Skeletal muscle satellite cell (primary cell): ENCODE measurements at regions not wholly inside any gene's neighbourhood (a gene's known extent, or its start where the extent isn't known, plus 50 kb on each side); places are given as distances from the start of the nearest gene placed in this dataset.
"Not testable (repeated sequence)": the region's sequence is repeated elsewhere in the genome, so short reads cannot be mapped to it uniquely, and the experiment has no call there.

Experiments
- H3K27me3 ChIP-seq: 2 replicates; pipeline ENCODE4 v1.7.0; 2013; ENCODE audit warnings: low read length; ENCODE audit not compliant: control insufficient read depth, insufficient read depth
- H3K36me3 ChIP-seq: 2 replicates; pipeline ENCODE4 v1.7.0; 2013; ENCODE audit warnings: mild to moderate bottlenecking, control low read depth, low read length; ENCODE audit not compliant: insufficient read depth
- H3K4me1 ChIP-seq: 2 replicates; pipeline ENCODE4 v1.7.0; 2013; ENCODE audit warnings: low read length; ENCODE audit not compliant: control insufficient read depth, insufficient read depth
- H3K4me2 ChIP-seq: 2 replicates; pipeline ENCODE4 v1.7.0; 2013; ENCODE audit warnings: mild to moderate bottlenecking, low read length
- H3K4me3 ChIP-seq: 2 replicates; pipeline ENCODE4 v1.7.0; 2013; ENCODE audit warnings: low read length
- H3K9ac ChIP-seq: 2 replicates; pipeline ENCODE4 v1.7.0; 2013; ENCODE audit warnings: mild to moderate bottlenecking, low read depth, low read length, moderate library complexity
- H3K9me3 ChIP-seq: replicated peaks from 2 replicates; pipeline ENCODE4 v1.7.0; 2013; ENCODE audit warnings: mild to moderate bottlenecking, control low read depth, low read length

GRCh38 chr7:66549466-66549865 is 79.2 kb upstream of the KCTD7 start:
- Histone ChIP-seq H3K9me3 (no peaks in the 10 kb centered on the region), H3K4me3 (no peak overlapping the region), H3K27me3 (no peaks in the 10 kb centered on the region), H3K4me1 (peaks cover 15% of the 10 kb centered on the region), H3K9ac (no peak overlapping the region), H3K4me2 (no peak overlapping the region), H3K36me3 (peaks cover 61% of the 10 kb centered on the region)

DNA sequence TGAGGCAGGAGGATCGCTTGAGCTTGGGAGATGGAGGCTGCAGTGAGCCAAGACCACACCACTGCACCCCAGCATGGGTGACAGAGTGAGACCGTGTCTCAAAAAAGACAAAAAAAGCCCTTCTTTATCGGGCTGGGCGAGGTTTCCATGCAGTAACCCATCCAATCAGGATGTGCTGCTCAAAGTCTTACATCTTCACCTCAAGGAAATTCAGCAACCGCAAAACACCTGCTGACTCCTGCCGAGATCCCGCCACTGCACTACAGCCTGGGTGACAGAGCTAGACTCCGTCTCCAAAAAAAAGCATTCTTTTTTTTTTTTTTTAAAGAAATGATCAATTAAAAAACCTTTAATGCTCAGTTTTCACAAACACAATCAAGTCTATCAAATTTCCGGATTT is 75.7 kb upstream of the KCTD7 start:
- Histone ChIP-seq H3K27me3 (no peaks in the 10 kb centered on the region), H3K9ac (no peak overlapping the region), H3K9me3 (no peaks in the 10 kb centered on the region), H3K4me1 (peaks cover 18% of the 10 kb centered on the region), H3K4me3 (no peak overlapping the region), H3K36me3 (peaks cover 63% of the 10 kb centered on the region), H3K4me2 (no peak overlapping the region)

- H3K36me3 ChIP-seq: peaks cover 65% of the 10 kb centered on the region
- peaks cover 21% of the 10 kb centered on the region for H3K4me1 ChIP-seq
- not testable (repeated sequence) for H3K9me3 ChIP-seq
Measured at GRCh38 chr7:66553675-66554074, 75.0 kb upstream of the KCTD7 start.

DNA sequence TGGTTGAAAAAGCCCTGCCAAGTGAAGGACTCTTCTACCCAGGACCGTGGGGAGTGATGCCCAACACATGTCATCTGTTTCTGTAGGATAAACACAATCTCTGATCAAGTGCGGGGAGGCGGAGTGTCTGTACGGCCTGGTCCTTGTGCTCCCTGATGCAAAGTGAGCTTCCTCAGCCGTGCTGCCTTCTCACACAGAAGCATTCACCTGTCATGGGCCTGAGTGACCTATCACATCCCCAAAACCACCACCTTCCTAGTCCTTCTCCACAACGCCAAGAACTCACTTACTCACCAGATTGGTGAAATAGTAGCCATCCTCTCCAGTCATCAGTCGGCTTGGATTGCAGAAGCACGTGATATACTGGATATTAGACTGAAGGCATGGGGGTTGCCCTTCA is 74.4 kb upstream of the KCTD7 start:
- H3K9me3 ChIP-seq, H3K9ac ChIP-seq, H3K27me3 ChIP-seq, H3K4me3 ChIP-seq, H3K4me2 ChIP-seq: not testable (repeated sequence)
- Histone ChIP-seq H3K36me3 (peaks cover 66% of the 10 kb centered on the region), H3K4me1 (peaks cover 27% of the 10 kb centered on the region)

More at GRCh38 chr7:66553675-66554074, 75.0 kb upstream of the KCTD7 start:
- H3K4me3 ChIP-seq, H3K4me2 ChIP-seq, H3K27me3 ChIP-seq, H3K9ac ChIP-seq: not testable (repeated sequence)

DNA sequence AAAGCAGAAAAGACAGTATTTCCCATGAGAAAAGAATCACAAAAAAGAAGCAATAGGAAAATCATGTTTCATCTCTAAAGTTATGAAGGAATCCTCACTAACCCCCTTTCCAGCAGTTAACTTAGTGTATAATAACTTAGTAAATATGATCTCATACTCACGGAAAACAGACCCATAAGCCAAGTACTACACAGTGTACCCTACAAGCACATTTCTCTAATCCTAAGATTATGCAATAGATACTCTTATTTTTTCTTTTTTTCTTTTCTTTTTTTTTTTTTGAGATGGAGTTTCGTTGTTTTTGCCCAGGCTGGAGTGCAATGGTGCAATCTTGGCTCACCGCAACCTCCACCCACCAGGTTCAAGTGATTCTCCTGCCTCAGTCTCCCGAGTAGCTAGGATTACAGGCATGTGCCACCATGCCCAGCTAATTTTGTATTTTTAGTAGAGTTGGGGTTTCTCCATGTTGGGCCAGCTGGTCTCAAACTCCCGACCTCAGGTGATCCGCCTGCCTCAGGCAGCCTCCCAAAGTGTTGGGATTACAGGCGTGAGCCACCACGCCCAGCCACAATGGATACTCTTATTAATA is 73.7 kb upstream of the KCTD7 start:
- not testable (repeated sequence) for H3K27me3 ChIP-seq, H3K4me2 ChIP-seq, H3K9ac ChIP-seq, H3K9me3 ChIP-seq, H3K4me3 ChIP-seq
- Histone ChIP-seq H3K36me3 (peaks cover 62% of the 10 kb centered on the region), H3K4me1 (peaks cover 27% of the 10 kb centered on the region)

- peaks cover 27% of the 10 kb centered on the region for H3K4me1 ChIP-seq
- no peak overlapping the region for H3K4me3 ChIP-seq
- H3K27me3 ChIP-seq: no peaks in the 10 kb centered on the region
- peaks cover 62% of the 10 kb centered on the region for H3K36me3 ChIP-seq
- no peak overlapping the region for H3K9ac ChIP-seq
- no peaks in the 10 kb centered on the region for H3K9me3 ChIP-seq
- no peak overlapping the region for H3K4me2 ChIP-seq
Measured at GRCh38 chr7:66556177-66556548, 72.5 kb upstream of the KCTD7 start.

DNA sequence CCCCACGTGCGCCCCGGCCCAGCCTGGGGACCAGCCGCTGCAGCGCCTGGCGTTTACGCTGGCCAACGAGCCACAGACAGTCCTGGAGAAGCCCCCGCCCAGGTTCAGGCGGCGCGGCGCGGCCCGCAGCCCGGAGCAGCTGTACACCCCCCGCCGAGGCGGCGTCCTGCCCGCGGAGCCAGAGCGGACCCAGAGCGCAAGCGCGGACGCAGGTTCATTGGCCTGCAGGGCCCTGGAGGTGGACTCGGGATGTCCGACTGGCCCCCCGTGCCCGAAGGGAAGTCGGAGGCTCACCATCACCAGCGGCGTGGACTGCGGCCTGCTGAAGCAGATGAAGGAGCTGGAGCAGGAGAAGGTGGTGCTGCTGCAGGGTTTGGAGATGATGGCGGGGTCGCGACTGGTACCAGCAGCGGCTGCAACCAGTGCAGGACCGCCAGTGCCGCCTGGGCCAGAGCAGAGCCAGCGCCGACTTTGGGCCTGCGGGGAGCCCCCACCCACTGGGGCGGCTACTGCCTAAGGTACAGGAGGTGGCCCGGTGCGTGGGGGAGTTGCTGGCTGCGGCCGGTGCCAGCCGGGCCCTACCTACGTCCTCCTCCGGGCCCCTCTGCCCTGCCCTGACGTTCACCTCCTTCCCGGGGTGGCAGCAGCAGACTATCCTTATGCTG is 72.0 kb upstream of the KCTD7 start:
- H3K4me3 ChIP-seq: no peak overlapping the region
- no peak overlapping the region for H3K4me2 ChIP-seq
- H3K36me3 ChIP-seq: peaks cover 57% of the 10 kb centered on the region
- no peak overlapping the region for H3K9ac ChIP-seq
- peaks cover 25% of the 10 kb centered on the region for H3K4me1 ChIP-seq
- H3K9me3 ChIP-seq: no peaks in the 10 kb centered on the region
- no peaks in the 10 kb centered on the region for H3K27me3 ChIP-seq

DNA sequence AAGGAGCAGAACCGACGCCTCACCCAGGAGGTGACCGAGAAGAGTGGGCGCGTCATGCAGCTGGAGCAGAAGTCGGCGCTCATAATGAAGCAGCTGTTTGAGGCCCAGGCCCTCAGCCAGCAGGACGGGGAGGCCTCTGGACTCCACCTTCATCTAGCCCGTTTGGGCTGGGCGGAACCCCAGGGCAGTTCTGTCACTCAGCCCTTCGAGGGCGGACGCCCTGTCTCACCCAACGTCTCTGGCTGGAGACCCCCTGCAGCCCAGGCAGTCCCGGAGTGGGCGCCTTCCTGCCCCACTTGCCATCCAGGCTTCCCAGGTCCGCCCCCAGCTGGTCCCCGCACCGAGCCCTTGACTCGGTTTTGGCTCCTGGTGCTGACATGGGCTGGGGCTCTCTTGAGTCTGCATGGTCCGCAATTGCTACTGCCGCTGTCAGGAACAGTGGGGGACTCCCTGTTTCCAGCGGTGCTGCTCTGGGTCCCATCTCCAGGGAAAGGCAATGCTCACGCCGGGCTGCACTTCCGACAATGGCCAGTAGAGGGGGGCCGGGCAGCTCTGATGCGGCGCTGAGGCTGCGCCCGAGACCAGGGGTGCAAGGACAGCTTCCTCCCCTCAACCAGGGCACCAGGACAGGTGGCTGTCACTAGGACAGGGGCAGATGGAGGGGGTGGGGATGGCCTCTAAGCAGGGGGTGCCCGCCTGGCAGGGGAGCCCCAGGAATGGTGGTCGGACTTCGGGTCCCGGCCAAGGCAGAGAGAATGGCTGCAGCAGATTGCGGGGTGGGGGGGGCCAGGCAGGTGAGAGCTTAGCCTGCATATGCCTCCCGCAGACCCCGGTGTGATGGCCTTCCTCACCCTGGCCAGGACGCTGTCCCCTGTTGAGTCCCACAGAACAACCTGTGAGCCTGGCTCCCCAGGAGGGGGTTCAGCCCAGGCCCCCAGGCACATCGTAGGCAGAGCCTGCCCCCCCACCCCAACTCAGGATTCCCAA is 71.2 kb upstream of the KCTD7 start:
- H3K4me3 ChIP-seq: no peak overlapping the region
- H3K4me1 ChIP-seq: peaks cover 17% of the 10 kb centered on the region
- no peaks in the 10 kb centered on the region for H3K27me3 ChIP-seq
- H3K4me2 ChIP-seq: no peak overlapping the region
- H3K9ac ChIP-seq: no peak overlapping the region
- H3K36me3 ChIP-seq: peaks cover 50% of the 10 kb centered on the region
- H3K9me3 ChIP-seq: no peaks in the 10 kb centered on the region

DNA sequence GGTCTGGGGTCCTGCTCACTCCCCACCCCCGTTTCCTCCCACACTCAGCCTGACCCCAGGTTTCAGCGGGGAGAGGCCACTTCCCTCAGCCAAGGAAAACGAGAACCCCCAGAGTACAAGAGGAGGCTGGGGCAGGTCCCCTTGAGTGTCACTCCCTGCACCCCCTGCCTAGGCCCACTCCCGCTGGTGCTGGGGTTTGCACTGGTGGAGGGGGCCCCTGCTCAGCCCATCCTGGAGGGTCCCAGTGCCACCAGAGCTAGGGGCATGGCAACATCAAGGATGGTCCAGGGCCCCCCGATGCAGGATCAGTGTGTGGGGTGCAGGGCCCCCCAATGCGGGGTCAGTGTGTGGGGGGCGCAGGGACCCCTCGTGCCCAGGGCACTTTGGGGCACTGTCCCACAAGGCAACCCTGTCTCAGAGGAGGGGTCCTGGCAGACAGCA is 70.5 kb upstream of the KCTD7 start:
- Histone ChIP-seq H3K9me3 (no peaks in the 10 kb centered on the region), H3K4me1 (peaks cover 14% of the 10 kb centered on the region), H3K36me3 (peaks cover 43% of the 10 kb centered on the region), H3K9ac (no peak overlapping the region), H3K4me2 (no peak overlapping the region), H3K27me3 (no peaks in the 10 kb centered on the region), H3K4me3 (no peak overlapping the region)

GRCh38 chr7:66558660-66559465 is 69.8 kb upstream of the KCTD7 start:
- Histone ChIP-seq H3K9me3 (no peaks in the 10 kb centered on the region), H3K4me1 (peaks cover 14% of the 10 kb centered on the region), H3K4me3 (no peak overlapping the region), H3K36me3 (peaks cover 38% of the 10 kb centered on the region), H3K9ac (no peak overlapping the region), H3K27me3 (no peaks in the 10 kb centered on the region), H3K4me2 (no peak overlapping the region)

- Histone ChIP-seq H3K4me3 (no peak overlapping the region), H3K4me1 (peaks cover 2% of the 10 kb centered on the region), H3K9ac (no peak overlapping the region), H3K36me3 (peaks cover 22% of the 10 kb centered on the region), H3K4me2 (no peak overlapping the region), H3K27me3 (no peaks in the 10 kb centered on the region), H3K9me3 (no peaks in the 10 kb centered on the region)
Measured at GRCh38 chr7:66564045-66564444, 64.6 kb upstream of the KCTD7 start.
